ENCODE measurements at regions not wholly inside any gene's neighbourhood (a gene's known extent, or its start where the extent isn't known, plus 50 kb on each side); places are given as distances from the start of the nearest gene placed in this dataset.
A peak's percentile ranks its signal among the peaks of the same experiment; 100 is the strongest.
"Not testable (repeated sequence)": the region's sequence is repeated elsewhere in the genome, so short reads cannot be mapped to it uniquely, and the experiment has no call there.

DNA sequence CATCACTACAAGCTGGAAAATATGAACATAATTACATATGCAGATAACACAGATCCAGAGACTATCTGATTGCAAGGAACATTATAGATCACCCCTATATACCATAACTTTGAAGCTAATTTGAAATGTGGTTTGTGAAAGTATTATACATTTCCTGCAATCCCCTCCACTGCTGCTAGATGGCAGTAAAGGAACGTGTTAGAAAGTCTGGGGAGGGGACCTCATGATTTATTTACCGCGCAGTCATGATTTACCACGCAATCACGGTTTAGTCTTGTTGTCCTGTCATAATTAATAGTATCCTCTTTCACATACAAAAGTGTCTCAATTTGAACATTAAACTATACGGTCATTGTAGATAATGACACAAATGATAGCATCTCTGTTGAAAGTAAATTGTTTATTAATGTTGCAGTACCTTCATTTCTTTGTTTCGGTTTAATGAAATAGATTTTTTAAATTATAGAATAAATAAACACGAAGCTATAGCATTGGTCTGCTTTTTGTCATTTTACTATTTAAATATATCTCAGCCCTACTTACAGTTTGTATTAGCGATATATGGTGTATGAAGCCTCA, 145.3 kb upstream of the PRSS1 start:
- peak; percentile 82 for DNase-seq (ENCODE audit: low read depth)

DNA sequence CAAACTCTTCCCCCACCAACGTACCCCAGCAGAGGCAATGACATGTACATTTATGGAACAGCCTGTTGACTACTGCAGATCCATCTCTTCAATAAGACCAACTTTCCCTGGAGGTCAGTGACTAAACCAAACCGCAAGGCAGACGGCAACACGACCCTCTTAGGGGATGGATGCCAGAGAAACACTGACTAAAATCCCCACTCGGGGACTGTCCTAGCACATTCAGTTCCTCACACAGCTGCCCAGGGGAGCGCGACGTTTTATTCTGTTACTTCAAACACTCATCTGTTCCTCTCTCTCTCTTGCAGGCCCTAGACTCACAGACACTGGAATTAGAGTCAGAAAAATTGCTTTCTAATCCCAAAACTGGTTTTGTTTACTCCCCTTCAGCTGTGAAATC, 146.5 kb upstream of the PRSS1 start:
- peak; percentile 91 for DNase-seq (ENCODE audit: low read depth)

DNA sequence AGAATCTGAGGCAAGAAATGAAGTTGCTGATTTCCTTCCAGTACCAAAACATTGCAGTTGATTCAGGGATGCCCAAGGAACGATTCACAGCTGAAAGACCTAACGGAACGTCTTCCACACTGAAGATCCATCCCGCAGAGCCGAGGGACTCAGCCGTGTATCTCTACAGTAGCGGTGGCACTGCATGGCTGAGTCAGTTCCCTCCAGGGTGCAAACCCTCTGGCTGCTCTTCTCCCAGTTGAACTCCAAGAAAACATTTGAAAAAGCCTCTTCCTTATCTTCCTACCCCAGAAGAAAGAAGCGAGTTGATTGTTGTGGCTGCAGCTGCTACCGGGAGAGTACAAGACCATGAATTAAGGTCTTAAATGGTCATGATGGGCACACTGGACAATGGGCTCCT, 147.1 kb upstream of the PRSS1 start:
- DNase-seq (ENCODE audit: low read depth) = no peak

DNA sequence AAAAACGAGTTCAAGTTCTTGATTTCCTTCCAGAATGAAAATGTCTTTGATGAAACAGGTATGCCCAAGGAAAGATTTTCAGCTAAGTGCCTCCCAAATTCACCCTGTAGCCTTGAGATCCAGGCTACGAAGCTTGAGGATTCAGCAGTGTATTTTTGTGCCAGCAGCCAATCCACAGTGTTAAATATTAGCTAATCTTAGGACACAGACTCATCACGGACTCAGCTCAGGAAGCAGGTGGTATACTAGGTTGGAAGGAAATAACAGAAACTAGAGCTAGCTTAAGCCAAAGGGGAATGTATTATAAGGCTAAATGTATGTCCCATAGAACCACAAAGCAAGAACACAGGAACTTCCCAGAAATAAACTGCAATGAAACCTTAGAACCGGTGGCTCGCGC, 151.0 kb upstream of the PRSS1 start:
- no peak for DNase-seq (ENCODE audit: low read depth)

DNA sequence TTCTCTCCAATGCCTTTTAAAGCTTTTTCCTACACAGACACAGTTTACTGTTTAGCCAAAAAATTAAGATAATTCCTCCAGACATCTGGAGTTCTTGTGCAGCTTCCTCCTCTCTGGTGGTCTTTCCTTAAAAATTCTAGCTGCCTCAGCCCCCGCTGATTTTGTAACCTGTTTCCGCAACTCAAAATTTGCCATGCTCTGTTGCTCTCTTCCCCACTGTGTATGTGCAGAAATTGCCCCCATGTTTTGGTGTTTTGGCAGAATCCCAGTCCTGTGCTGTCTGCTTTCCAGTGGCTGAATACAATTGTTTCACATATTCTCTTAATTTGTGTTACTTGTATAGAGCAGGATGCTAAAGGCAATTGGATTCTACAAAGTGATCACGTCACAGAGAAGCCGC, 151.7 kb upstream of the PRSS1 start:
- DNase-seq (ENCODE audit: low read depth) = no peak

DNA sequence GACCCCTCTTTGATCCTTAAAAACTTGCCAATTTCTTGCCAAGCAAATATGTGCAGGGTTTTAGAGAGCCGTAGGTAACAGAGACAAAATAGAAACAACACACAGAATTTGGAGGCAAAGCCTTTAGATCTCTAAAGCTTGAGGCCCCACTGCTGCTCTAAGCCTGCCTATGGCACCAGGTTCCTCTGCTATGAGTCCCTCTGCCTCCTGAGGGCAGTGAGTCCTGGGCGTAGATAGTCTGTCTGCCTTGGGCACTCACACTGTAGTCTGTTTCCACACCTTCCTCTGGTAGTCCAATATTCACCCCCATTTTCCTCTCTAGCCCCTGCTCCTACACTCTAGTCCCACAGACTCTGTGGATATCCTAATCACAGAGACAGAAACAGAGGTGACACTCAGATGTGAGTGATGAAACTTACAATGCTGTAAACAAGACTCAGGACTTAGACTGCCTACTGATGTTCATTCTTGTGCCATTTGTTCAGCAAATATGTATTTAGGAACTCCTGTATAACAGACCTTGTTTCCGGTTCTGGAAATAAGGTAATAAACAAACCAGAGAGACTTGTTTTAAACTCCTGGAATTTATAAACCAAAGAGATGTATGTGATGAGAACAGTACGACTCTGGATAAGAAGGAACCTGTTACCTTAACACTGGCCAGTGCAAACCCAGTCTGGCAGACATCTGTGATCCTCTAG, 153.3 kb upstream of the PRSS1 start:
- DNase-seq (ENCODE audit: low read depth) = no peak

DNA sequence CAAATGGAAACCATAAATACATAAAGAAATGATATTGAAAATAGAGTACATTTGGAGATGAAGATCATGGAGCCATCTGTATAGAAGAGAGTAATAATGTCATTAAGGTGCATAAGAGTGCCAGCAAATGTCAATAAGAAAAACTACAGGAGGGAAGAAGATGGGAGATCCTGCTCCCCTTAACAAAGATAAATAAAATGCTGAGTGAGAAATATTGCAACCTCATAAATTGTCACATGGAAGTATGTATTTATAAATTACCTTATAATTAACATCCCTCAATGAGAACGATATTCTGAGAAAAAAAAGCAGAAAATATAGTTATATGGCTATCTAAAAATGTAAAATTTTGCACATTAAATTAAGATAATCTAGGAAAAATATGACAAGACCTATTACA, 155.2 kb upstream of the PRSS1 start:
- DNase-seq (ENCODE audit: low read depth) = no peak

DNA sequence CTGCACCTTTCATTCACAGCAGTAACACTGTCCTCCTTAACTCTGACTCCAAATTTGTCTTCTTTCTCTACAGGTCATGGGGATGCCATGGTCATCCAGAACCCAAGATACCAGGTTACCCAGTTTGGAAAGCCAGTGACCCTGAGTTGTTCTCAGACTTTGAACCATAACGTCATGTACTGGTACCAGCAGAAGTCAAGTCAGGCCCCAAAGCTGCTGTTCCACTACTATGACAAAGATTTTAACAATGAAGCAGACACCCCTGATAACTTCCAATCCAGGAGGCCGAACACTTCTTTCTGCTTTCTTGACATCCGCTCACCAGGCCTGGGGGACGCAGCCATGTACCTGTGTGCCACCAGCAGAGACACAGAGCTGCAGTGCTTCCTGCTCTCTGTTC, 156.2 kb upstream of the PRSS1 start:
- no peak for DNase-seq (ENCODE audit: low read depth)

DNA sequence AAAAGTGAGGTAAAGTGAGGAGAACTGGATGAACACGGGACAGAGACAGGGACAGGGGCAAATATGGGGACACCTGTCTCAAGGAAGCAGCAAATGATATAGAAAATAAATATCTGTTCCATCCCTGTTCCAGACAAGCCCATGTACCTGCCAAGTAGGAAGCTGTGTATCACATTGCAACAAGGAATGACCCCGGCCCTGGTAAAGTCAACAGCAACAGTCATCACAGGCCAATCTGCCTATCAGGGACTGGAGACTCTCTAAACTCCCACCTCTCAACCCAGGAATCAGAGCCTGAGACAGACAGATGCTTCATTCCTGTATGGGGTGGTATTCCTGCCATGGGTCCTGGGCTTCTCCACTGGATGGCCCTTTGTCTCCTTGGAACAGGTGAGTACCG, 156.6 kb upstream of the PRSS1 start:
- DNase-seq (ENCODE audit: low read depth) = no peak

DNA sequence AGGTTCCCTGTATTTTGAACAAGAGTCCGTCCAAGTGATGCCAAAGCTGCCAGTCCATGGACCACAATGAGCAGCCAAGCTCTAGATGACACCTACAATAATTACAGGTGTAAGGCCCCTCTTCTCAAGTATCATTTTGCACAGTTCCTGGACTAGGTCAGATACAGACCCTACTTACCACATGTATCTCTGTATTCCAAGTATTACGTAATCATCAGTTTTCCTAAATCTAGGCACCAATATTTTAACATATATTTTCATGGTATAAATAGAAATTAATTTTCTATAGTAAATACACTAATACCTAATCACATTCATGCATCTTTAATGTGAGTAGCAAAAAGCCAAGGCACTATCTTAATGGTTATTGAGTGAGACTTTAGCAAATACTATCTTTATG, 157.0 kb upstream of the PRSS1 start:
- DNase-seq (ENCODE audit: low read depth) = no peak

DNA sequence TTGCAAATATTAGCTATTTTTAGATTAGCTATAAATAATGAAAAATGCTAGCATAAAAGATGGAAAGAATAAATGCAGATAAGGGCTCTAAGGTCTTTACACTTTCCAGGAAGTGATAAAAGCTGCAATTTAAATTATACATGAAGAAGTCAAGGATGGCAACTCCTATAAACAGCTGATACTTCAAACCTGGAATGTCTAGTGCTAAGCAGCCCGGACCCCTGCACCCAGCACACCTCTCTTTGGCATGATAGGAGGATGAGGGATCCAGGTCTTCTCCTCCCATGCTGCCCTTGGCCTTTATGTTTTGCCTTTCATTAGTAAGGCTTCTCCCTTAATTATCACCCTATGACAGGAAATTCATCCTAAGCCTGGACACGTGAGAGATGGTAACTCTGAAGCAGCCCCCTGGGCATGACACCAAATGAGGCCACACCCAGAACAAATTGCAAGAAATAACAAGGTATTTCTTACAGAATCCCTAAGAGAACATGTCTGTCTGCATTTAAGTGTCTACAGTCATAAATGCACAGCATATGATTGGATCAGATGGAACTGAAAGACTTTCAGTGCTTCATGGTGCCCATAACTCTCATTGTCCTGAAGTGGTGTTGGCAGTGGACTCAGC, 158.3 kb upstream of the PRSS1 start:
- no peak for DNase-seq (ENCODE audit: low read depth)

DNA sequence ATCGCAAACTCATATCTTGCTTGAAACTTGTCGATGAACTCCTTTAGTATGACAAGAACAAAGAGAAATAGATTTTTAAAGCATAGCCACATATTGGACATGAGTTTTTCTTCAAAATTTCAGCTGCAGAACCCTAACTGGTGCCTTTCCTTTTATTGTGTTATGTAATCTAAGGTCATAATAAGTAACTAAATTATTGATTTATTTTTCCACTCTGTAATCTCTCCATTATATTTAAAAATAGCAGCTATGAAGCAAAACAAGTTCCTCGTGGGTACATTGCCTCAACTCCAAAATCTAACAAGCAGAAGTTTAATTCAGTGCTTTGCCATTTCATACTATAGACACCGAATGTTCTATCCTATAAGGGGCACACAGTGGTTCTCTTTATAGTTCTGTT, 159.2 kb upstream of the PRSS1 start:
- no peak for DNase-seq (ENCODE audit: low read depth)

DNA sequence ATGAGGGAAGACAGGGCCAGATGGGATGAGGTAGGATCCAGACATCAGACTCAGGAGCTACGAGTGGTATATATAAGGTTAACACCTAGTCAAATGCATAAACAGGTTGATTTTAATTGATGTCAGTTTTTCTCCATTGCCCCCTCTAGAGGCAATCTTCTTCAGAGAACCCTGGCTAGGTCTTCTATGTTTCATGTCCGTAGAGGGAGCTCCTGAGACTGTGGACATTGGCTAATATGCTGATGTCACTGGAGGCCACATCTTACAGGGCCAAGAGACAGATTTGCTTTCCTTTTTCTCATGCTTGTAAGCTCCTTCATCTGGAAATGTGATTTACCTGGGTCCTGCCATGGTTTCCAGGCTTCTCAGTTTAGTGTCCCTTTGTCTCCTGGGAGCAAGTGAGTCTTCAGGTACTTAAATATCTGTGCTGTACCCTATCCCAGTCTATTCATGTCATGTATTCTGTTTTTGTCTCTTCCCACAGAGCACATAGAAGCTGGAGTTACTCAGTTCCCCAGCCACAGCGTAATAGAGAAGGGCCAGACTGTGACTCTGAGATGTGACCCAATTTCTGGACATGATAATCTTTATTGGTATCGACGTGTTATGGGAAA, 161.6 kb upstream of the PRSS1 start:
- peak; percentile 86 for DNase-seq (ENCODE audit: low read depth)

DNA sequence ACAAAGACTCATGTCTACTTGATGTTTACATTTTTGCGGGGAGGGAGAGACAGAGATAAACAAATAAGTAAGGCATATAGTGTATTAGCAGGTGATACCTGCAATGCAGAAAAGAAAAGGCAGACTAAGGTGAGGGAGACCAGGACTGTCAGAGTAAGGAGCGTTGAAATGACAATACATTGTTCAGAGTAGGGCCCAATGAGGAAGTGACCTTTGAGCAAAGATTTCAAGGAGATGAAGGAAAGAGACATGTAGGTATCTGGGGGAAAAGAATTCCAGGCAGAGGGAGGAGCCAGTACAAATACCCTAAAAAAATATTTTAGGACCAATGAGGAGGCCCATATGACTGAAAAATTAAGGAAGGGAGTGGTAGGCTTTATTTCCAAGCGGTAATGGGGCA, 162.7 kb upstream of the PRSS1 start:
- no peak for DNase-seq (ENCODE audit: low read depth)

DNA sequence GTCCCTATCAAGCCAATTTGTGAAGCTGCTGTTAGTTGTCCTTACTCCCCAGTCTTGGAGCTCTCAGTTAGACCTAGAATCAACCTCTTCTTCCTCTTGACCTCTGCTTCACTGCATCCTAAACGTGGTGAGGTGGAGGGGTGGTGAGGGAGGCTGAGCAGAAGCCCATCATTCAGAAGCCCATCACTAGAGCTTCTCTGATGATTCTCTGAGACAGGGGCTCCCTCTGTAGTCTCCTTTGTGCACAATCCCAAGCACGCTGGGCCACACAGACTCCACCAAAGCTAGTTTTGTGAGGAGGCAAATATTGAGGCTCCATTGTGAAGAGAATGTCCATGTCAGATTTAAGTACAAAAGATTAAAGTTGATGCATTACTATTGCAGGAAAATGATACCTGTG, 163.8 kb upstream of the PRSS1 start:
- DNase-seq (ENCODE audit: low read depth) = peak; percentile 39

DNA sequence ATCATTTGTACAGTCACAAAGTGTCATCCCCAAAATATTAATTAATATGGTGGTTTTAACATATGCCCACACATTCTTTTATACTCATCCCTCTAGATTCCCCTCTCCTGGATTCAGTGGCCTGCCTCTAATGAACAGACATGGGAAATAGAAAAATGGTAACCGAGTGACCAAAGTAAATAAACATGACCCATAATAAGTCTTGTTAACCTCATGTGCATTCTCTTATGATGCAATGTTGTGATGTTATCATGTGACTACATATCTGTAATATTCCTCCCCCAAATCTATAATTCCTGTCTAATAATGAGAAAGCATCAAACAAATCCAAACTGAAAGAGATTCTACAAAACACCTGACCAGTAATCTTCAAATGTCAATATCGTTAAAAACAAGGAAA, 164.5 kb upstream of the PRSS1 start:
- DNase-seq (ENCODE audit: low read depth) = peak; percentile 64

DNA sequence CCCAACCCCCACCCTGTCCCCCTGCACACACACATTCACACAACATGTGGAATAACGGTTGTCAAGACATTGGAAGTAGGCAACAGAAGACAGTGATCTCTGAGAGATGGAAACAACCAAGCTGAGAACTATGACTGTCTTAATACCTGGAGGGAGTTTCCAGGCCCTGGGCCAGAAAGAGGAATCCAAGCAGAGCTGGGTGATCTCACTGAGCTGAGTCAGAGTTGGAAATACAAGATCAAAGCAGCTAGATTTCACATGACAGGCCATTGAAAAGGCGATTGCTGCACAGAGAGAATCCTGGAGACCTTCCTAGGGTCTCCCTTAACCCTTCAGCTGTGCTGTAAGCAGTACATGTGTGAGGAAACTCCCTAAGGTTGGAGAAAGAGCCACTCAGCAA, 165.8 kb upstream of the PRSS1 start:
- DNase-seq (ENCODE audit: low read depth) = peak; percentile 90

DNA sequence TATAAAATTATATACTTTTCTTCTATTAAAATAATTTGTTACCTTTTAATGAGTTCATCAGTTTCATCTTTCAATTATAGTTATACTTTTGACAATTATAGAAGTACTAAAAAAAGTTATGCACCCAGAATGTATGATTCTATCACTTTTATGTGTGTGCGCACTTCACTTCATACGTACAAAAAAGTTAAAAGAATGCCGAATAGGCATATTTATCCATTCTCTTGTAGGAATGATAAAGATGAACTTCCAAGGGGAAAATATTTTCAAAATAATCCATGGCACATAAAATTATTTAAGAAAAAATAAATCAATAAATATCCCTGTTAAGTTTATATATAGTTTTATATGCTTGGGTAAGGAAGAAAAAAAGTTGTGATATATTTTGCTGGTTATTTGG, 166.9 kb upstream of the PRSS1 start:
- DNase-seq (ENCODE audit: low read depth) = no peak

DNA sequence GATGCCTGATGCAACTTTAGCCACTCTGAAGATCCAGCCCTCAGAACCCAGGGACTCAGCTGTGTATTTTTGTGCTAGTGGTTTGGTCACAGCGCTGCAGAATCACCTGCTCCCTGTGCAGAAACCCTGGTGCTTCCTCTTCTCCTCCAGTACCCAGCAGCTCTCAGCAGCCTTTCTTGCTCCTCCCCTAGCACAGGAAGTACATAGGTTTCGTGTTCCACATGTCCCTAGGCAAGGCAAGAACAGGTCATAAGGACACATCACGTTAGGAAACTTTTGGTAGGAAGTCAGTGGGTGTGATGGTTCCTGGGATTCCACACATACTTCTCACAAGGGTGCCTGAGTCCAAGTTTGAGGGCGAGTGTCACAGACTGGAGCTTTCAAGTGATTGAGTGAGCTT, 167.9 kb upstream of the PRSS1 start:
- no peak for DNase-seq (ENCODE audit: low read depth)

DNA sequence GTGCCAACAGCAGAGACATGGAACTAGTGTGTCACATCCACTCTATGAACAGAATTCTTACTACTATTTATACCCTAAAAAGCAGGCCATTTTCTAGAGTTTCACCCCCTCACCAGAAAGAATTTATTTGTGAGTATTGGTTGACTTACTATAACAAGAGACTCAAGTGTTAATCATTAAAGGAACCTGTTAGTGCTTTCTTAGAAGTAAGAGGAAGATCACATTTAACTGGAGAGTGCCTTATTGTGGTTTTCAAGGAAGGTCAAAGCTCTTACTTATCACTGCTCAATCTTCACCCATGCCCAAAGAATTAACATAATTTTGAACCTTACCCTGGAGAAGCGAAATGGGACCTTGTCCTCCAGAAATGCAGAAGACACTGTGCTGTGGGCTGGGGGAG, 169.3 kb upstream of the PRSS1 start:
- DNase-seq (ENCODE audit: low read depth) = no peak

DNA sequence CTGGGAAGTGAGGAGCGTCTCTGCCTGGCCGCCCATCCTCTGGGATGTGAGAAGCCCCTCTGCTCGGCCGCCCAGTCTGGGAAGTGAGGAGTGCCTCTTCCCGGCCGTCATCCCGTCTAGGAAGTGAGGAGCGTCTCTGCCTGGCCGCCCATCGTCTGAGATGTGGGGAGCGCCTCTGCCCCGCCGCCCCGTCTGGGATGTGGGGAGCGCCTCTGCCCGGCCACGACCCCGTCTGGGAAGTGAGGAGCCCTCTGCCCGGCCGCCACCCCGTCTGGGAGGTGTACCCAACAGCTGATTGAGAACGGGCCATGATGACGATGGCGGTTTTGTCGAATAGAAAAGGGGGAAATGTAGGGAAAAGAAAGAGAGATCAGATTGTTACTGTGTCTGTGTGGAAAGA, 173.9 kb upstream of the PRSS1 start:
- DNase-seq (ENCODE audit: low read depth) = not testable (repeated sequence)

DNA sequence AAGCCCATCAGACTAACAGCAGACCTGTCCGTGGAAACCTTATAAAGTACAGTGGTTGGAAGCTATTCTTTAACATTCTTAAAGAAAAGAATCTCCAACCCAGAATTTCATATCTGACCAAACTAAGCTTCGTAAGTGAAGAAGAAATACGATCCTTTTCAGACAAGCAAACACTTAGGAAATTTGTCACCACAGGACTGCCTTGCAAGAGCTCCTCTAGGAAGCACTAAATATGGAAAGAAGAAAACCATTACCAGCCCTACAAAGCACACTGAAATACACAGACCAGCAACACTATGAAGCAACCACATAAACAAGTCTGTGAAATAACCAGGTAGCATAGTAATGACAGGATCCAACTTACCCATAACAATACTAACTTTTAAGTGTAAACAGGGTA, 177.7 kb upstream of the PRSS1 start:
- DNase-seq (ENCODE audit: low read depth) = peak; percentile 61

DNA sequence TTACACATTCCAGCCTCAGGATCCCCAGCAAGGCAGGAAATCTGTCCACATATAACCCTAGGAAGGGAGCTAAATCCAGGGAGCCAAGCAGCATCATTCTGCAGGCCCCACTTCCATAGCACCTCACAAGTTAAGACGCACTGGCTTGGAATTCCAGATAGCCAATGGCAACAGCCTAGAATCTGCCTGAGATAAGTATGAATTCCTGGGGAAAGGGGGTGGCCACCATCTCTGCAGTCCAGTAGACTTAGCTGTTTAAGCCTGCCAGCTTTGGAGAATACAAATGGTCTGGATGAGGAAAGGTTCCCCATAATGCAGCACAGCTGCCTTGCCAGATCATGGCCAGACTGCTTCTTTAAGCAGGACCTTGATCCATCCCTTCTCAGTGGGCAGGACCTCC, 179.4 kb upstream of the PRSS1 start:
- DNase-seq (ENCODE audit: low read depth) = no peak

Data from LHCN-M2 (cell line).